Calu3 (cell line): ENCODE measurements at regions not wholly inside any gene's neighbourhood (a gene's known extent, or its start where the extent isn't known, plus 50 kb on each side); places are given as distances from the start of the nearest gene placed in this dataset.

Experiments
- BruUV-seq: library from RNA; stranded (reverse); fragments of 400-500 nt; replicated peaks from 2 replicates; lab custom pipeline; 2021; lab: Mats Ljungman, UMichigan
- CTCF ChIA-PET: fragments of 300-600 bp; sonication (Branson Sonifier 250); formaldehyde crosslinking; loops from one replicate; lab custom pipeline; 2022; ENCODE audit warnings: antibody characterized with exemption; lab: Charles Lee
- DNase-seq: peaks from one replicate; pipeline ENCODE4 v3.0.0; 2022
- H3K27ac Mint-ChIP-seq: one replicate; pipeline ENCODE4 v1.8.0; 2022; ENCODE audit warnings: mixed read lengths; ENCODE audit not compliant: unreplicated experiment
- H3K27me3 Mint-ChIP-seq: one replicate; pipeline ENCODE4 v1.8.0; 2022; ENCODE audit warnings: mixed read lengths; ENCODE audit not compliant: unreplicated experiment
- H3K36me3 Mint-ChIP-seq: one replicate; pipeline ENCODE4 v1.8.0; 2022; ENCODE audit warnings: mild to moderate bottlenecking, moderate library complexity, mixed read lengths; ENCODE audit not compliant: insufficient read depth, unreplicated experiment
- H3K4me1 Mint-ChIP-seq: one replicate; pipeline ENCODE4 v1.8.0; 2022; ENCODE audit warnings: mild to moderate bottlenecking, low read depth, mixed read lengths; ENCODE audit not compliant: unreplicated experiment
- H3K4me3 Mint-ChIP-seq: one replicate; pipeline ENCODE4 v1.8.0; 2022; ENCODE audit warnings: mild to moderate bottlenecking, low read depth, moderate library complexity, mixed read lengths; ENCODE audit not compliant: unreplicated experiment
- H3K9me3 Mint-ChIP-seq: one replicate; pipeline ENCODE4 v1.8.0; 2022; ENCODE audit warnings: low read depth, mixed read lengths; ENCODE audit not compliant: unreplicated experiment
- intact Hi-C: fragments of 100-400 bp; cut with micrococcal nuclease; formaldehyde crosslinking; loops from one replicate; pipeline ENCODE4 v1.10.0; 2022; ENCODE audit not compliant: unreplicated experiment
- TF ChIP-seq, protein P1 (sequence below): fragments of 200-600 bp; IDR thresholded peaks from one replicate; pipeline ENCODE4 v1.8.0; 2022; ENCODE audit warnings: antibody characterized with exemption; ENCODE audit not compliant: unreplicated experiment

DNA sequence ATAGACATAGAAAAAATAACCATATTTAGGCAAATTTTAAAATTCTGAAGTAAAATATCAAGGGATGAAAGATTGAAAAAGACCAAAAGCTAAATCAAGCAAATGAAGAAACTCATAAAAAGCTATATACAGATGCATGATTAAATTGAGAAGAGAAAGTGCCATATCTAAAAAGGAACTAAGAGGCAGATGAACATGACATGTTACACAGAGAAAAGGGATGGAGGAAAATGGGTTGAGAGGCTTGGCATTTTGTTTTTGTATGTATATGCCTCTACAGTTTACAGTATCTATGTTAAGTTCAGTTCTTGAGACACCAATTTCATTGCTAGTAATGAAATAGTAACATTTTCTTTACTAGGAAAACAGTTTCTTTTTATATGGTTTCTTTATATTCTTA, 1507.4 kb upstream of the SPRY2 start:
- TF ChIP-seq, protein P1, sequence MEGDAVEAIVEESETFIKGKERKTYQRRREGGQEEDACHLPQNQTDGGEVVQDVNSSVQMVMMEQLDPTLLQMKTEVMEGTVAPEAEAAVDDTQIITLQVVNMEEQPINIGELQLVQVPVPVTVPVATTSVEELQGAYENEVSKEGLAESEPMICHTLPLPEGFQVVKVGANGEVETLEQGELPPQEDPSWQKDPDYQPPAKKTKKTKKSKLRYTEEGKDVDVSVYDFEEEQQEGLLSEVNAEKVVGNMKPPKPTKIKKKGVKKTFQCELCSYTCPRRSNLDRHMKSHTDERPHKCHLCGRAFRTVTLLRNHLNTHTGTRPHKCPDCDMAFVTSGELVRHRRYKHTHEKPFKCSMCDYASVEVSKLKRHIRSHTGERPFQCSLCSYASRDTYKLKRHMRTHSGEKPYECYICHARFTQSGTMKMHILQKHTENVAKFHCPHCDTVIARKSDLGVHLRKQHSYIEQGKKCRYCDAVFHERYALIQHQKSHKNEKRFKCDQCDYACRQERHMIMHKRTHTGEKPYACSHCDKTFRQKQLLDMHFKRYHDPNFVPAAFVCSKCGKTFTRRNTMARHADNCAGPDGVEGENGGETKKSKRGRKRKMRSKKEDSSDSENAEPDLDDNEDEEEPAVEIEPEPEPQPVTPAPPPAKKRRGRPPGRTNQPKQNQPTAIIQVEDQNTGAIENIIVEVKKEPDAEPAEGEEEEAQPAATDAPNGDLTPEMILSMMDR, result no peak
- intact Hi-C loops, result no loop called here
- DNase-seq, result no peak
- Mint-ChIP-seq H3K27me3 (no peaks in the 10 kb centered on the region), H3K27ac (no peak overlapping the region), H3K4me3 (no peak overlapping the region), H3K9me3 (peaks cover 2% of the 10 kb centered on the region), H3K36me3 (no peaks in the 10 kb centered on the region), H3K4me1 (no peaks in the 10 kb centered on the region)
- CTCF ChIA-PET, result no interaction called here
- BruUV-seq, result no TSS peak

DNA sequence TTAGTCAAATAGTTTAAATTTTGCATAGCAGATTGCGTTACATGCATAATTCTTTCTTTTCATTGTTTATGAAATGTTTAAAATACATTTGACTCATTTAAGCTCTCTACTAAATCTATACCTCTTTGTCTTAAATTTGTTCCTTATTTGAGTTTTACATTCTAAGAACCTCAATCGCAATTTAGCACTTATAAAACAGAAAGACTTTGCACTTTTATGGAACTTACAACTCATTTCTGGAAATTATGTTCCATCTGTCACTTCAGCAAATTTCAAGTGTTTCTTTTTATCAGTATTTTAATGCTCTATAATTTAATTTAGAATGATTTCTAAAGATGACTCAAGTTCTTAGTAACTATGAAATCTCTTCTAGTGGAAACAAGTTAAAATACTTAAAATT, 1505.8 kb upstream of the SPRY2 start:
- intact Hi-C loops, result no loop called here
- Mint-ChIP-seq H3K4me1 (no peaks in the 10 kb centered on the region), H3K9me3 (peaks cover 2% of the 10 kb centered on the region), H3K4me3 (no peak overlapping the region), H3K27me3 (no peaks in the 10 kb centered on the region), H3K36me3 (no peaks in the 10 kb centered on the region), H3K27ac (no peak overlapping the region)
- BruUV-seq, result no TSS peak
- TF ChIP-seq, protein P1, result no peak
- CTCF ChIA-PET, result no interaction called here
- DNase-seq, result no peak

DNA sequence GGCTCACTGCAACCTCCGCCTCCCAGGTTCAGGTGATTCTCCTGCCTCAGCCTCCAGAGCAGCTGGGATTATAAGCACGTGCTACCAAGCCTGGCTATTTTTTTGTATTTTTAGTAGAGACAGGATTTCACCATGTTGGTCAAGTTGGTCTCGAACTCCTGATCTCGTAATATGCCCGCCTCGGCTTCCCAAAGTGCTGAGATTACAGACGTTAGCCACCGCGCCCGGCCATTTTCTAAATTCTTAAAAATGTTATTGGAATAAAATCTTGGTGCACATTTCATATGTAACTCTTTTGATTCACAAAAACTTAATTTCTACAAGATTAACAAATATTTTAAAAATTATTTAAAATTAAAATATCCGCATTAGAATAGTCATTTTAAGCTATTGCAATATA, 1480.3 kb upstream of the SPRY2 start:
- Mint-ChIP-seq H3K27ac (no peak overlapping the region), H3K4me3 (no peak overlapping the region), H3K4me1 (no peaks in the 10 kb centered on the region), H3K9me3 (peaks cover 3% of the 10 kb centered on the region), H3K36me3 (no peaks in the 10 kb centered on the region), H3K27me3 (no peaks in the 10 kb centered on the region)
- TF ChIP-seq, protein P1, result no peak
- CTCF ChIA-PET, result no interaction called here
- no TSS peak for BruUV-seq
- intact Hi-C loops, result no loop called here
- DNase-seq, result no peak

DNA sequence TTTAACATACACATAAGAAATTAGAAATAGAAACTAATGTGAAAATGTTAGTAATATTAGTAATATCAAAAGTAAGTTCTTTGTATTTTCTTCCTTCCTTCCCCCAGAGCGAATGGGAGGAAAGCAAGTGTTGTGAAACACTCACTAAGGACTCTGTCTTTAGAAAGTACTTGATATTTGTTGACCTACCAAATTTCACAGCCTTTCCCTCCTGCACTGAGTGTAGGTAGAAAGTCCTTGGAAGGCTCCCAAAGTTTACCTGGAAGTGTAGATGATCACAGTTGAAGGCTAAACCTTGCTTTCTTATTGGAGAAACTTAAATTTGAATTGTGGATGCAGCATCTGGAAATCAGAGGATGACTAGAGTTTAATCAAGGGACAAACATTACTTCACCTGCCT, 1459.5 kb upstream of the SPRY2 start:
- no peak overlapping the region for H3K27ac Mint-ChIP-seq
- CTCF ChIA-PET, result no interaction called here
- intact Hi-C loops, result no loop called here
- TF ChIP-seq, protein P1, result no peak
- no peaks in the 10 kb centered on the region for H3K27me3 Mint-ChIP-seq
- BruUV-seq, result no TSS peak
- H3K36me3 Mint-ChIP-seq, result no peaks in the 10 kb centered on the region
- no peaks in the 10 kb centered on the region for H3K9me3 Mint-ChIP-seq
- H3K4me3 Mint-ChIP-seq, result no peak overlapping the region
- no peak for DNase-seq
- H3K4me1 Mint-ChIP-seq, result no peaks in the 10 kb centered on the region
